ENCODE measurements at regions not wholly inside any gene's neighbourhood (a gene's known extent, or its start where the extent isn't known, plus 50 kb on each side); places are given as distances from the start of the nearest gene placed in this dataset.

DNA sequence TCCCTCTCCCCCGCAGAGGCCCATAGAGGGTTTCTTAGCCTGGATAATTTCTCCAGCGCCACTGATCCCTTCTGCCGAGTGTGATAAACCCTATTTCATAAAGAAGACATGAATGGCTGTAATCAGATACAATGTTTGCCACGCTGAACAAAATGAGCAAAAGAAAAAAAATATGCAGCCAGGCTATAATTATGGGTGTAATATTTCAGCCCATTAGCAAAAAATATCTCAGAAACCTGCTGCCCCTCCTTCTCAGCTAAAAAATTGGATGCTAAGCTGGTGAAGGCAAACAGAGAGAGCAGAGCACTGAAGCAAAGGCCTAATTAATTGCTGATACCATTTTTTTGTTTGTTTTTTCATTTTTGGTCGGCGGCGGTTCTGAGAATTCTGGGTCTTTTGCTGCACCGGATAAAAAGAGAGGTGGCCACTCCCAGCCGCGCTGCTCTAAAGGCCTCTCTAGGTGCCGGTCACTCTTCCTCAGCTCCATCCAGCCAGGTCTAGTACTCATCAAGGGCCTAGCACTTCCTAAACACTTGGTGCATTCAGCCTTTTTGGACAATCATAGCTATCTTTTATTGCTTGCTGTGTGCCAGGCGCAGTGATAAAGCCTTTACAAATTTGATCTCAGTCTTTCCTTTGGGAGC lies 128.7 kb upstream of the TLE3 start:
- DNase-seq (ENCODE audit: low spot score) = no peak

DNA sequence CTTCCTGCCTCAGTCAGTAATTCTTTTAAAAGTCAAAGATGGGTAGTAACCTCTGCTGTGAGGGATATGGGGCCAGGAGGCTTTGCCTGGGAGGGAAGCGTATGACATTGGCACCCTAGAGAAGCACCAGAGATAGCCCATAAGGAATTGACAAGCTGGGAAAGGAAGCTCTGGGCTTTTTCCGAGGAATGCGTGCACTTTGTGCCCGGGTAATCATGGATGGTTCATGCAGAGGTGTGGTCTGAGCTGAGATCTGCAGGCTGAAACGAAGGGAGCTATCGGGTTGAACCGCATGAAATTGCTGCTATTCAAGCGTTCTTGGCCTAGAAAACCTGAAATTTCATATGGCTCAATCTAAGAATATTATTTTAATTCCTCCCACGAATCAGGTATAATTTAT lies 127.7 kb upstream of the TLE3 start:
- DNase-seq (ENCODE audit: low spot score) = no peak

DNA sequence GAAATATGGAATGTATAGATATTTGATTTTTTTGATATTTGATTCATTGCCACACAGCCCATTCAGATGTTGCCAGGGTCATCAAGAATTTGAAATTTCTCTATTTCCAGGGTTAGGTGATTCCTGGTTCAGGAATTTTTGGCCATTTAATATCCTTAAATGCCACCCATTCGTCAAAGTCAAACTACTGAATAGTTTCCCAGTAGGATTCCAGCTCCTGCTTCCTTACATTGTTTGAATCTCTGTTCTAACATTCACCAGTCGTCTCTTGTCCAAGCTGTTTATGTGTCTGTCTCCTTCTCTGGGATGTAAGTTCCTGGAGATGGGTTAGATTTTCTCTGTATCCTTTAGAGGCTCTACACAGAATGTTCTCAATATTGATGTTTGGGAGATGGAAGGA lies 124.9 kb upstream of the TLE3 start:
- no peak for DNase-seq (ENCODE audit: low spot score)

DNA sequence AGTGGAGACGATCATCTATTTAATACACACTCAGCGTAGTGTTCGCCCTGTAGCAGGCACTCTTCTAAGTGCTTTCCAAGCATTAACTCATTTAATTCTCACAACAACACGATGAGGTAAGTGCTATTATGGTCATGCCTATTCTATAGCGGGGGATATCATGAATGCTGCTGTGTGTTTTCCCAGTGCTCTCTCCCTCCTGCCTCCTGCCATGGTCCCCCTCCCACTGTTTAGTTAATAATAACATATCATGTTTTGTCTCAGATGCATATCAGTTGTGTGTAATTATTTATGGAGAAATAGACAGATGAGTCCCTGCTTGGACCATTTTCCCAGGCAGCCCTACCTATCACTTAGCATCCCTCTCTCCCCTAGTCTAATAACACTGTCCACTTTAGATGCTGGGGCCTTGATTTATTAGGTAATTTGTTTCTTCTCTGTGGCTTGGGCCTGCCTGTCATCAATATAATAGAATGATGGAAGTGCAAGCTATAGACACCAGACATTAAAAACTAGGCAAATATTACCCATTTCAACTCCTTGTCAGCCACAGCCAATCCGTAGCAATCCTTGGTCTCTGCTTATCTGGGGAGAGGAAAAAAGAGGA lies 122.9 kb upstream of the TLE3 start:
- DNase-seq (ENCODE audit: low spot score) = no peak

DNA sequence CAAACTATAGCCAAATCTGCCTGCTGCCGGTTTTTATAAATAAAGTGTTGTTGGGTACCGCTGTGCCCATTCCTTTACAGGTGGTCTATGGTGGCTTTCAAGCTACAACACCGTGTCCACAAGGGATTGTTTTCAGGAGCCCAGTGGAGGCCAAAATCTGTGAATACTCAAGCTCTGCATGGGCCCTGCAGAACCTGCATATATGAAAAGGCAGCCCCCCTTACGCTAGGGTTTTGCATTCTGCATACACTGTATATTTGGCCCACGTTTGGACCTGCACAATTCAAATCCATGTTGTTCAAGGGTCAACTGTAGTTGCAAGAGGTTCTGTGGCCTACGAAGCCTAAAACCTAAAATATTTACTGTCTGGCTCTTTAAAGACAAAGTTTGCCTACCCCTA lies 122.2 kb upstream of the TLE3 start:
- DNase-seq (ENCODE audit: low spot score) = no peak

DNA sequence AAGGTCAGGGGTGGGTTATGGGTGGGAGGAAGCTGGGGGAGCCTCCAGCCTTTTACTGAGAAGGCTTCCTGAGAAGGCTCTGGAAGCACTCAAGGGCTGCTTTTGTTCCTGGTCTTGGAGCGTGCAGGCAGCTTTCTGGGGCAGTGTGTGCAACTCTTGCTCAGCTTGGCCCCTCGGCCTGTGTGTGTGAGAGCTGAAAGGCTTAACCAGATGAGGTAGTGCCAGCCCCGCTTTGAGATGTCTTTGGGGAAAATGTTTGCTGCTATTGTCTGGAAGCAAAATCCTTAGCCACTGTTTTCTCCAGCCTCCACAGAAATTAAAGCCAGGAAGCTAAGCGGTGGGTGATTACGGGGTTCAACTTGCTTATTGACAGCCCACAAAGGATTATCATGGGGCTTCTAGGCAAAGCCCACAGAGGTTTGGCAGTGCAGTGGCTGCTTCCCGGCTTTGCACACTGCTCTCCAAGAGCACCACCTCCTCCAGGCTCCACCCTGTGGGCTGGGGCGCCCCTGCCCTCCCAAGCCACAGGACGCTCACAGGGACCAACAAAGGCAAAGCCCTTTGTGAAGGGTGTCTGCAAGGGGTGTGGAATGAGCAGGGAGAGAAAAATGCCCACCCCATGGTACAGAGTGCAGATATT lies 121.7 kb upstream of the TLE3 start:
- no peak for DNase-seq (ENCODE audit: low spot score)

DNA sequence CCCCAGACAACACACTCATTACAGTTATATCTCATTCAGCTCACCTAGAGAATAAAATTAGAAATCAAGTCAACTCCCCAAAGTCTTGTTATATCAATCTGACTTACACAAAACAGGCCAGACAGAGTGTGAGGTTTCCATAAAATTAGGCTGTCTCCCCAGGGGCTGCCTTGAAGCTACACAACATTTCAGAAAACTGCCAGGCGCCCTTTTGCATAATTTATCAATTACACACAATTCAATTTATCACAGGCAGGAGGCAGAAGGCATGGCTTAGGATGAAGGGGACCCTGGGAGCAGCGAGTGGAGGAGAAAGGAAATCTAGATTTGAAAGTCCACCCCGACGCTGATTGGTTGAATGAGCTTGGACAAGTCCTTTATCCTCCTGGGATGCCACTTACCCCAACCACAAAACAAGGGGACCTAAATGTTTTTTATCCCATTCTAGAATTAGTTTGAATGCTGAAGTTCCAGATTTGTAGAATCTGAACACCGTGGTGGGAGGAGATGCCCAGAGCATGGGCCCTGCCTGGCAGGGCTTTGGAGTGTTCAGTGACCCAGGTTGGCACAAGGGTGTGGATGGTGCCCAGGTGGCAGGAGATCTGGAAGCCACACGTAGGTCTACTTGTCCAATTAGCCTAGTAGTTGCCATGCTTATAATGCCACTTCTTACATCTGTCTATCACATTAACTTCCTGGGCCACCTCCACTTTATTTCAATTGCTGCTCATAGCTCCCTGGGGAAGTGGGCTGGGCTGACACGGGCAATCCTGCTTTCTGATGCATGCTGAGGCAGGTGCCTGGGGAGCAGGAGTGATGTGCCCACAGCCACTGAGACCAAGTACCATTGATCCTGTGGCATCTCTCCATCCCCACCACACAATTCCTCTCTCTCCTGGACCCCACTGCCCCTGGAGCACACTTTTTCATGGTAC lies 119.8 kb upstream of the TLE3 start:
- no peak for DNase-seq (ENCODE audit: low spot score)

DNA sequence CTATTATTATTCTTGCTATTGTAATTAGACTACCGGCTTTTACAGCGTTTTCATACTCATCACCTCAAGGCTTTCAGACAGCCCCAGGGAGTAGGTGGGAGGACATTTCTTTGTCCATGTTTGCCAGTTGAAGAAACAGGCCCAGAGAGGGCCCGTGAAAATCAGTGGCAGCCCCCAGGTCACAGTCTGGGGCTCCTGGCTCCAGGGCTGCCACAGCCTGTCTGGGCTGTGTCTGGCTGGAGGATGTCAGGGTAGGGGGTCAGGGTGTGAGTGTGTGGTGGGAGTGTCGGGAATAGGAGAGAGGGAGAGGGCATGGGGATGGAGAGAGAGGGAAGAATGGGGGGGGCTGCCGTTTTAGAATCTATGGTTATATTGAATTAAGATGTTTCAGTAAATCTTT lies 118.2 kb upstream of the TLE3 start:
- DNase-seq (ENCODE audit: low spot score) = no peak

DNA sequence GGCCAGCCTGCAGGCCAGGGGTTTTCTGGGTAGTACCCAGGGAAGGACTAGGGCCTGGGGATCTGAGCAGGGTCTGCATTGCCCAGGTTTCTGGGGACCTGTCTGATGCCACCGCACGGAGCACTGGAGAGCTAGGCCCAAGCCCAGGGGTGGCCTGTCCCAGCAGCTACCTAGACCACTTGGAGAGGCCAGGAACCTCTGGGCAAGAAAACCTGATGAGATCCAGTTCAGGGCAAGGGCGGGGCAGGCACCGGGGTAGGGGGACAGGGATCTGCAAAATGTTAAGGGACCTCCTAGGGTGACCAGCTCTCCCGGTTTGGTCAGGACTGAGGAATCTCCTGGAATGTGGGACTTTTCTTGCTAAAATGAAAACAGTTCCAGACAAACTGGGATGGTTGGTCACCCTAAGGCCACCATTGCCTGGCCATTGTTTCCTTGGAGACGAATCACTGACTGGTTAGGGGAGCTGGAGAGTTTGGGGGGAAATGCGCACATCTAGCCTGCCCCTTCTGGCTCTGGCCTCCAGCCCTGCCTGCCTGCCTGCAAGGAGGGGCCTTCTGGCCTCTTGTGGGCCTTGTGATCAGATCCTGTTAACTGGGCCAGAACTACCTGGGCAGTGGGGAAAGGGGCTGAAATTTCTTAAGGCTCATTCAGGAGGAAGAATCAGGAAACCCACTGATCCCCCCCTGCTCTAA lies 117.4 kb upstream of the TLE3 start:
- no peak for DNase-seq (ENCODE audit: low spot score)

DNA sequence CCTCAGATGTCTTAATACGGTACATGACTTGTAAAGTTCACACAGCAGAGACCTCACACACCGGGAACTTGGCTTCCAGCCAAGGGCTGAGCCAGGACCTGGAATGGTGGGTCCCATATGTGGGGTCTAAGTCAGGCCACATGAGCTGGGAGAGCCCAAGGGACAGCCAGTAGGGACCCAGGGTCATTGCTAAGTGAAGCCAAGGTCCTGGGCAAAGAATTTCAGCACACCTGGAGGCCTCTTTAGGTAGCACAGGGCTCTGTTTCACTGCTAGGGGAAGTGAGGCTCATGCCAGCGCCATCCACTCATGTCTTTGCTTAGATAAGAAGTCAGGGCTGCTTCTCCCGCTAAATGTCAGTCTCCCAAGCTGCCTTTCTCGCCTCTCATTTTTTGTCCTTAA lies 116.6 kb upstream of the TLE3 start:
- DNase-seq (ENCODE audit: low spot score) = no peak

DNA sequence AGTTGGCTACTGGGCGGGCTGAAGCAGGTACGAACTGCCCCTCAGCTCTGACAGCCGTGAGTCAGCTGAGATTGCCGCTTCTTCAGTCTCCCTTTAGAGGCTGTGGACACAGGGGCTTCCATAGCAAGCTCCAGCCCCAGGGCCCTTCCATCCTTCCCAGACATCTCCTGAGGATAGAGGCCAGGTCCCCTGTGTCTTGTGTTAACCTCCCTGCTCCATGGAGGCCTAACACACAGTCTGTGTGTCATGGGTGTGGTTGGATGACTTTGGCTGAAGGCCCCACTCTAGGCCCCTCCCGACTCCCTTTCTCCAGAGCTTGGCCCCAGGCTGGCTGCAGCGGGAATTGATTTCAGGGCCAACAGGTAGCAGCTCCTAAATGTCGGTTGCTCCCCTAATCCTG lies 116.1 kb upstream of the TLE3 start:
- no peak for DNase-seq (ENCODE audit: low spot score)

DNA sequence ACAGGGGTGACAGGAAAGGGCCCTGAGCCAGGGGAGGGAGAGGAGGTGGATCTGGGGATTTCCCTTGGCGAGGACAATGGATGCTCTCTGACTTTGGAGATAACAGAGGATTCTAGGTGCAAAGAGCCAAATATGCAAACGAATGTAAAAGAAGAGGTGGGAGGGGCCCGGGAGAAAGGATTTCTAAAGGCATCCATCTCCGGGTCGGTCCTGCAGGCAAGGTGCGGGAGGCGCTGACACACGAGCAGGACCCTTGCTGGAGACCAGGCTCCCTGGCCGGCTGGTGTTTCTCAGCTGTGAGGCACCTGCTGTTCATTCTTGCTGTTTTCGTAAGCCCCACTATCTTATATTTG lies 115.2 kb upstream of the TLE3 start:
- no peak for DNase-seq (ENCODE audit: low spot score)

DNA sequence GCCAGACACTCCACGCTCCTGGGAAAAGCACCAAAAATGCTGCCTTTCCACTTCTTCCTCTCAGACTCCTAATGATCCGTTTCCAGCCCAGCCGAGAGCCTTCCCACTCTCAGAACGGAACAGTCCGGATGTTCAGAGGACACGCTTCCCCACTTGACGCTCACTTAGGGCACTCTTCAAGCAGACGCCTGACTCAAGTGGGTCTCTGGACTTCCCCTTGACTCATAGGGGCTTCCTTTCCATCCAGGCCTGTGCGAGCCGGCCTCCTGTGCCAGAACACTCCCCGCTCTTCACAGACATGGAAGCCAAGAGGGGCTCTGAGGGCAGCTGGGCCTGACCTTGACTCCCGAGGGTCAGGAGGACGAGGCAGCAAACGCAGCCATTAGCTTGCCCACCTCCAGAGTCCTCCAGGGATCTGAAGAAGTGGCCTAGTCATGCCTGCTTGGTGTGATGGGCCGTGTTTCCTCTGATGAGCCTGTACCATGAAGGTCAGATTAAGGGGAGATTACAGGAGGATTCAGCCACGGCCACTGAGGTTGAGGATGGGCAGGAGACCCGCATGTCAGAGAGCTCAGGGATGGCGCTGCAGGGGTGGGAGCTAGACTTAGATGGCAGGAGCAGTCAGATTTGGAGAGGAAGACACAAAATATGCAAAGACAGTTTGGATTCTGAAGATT lies 114.7 kb upstream of the TLE3 start:
- no peak for DNase-seq (ENCODE audit: low spot score)

DNA sequence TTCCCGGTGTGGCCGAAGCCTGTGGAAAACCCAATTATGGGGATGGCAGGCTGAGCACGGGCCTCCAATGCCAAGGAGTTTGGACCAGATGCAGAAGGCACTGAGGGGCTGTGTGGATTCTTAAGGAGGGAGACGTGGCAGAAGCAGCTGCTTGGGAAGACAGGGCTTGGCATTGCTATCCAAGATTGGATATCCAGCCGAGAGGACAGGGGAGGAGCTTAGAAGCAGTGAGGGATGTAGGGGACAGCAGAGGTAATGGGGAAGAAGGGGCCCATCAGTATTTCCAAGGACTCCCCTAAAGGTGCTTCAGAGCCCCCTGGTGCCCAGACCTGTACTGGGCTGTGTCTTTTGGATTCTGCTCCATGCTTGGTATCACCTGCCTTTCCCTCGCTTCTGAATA lies 112.8 kb upstream of the TLE3 start:
- DNase-seq (ENCODE audit: low spot score) = no peak

DNA sequence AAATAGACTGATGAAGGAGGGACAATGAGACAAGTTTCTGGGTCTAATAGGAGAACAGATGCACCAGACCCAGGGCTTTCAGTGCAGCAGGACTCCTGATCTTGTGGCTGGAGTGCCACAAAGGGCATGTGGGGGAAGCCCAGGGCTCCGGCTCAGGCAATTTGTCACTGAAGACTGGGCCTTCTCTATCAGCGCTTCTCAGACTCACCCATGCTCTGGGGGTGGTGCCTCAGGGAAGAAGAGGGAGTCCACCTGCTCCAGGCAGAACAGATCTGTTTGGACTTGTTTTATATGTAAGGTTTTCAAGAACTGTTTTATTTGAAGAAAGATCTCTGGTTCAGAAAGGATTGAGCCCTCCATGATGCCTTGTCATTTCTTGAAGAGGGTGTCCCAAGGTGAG lies 112.4 kb upstream of the TLE3 start:
- DNase-seq (ENCODE audit: low spot score) = no peak

DNA sequence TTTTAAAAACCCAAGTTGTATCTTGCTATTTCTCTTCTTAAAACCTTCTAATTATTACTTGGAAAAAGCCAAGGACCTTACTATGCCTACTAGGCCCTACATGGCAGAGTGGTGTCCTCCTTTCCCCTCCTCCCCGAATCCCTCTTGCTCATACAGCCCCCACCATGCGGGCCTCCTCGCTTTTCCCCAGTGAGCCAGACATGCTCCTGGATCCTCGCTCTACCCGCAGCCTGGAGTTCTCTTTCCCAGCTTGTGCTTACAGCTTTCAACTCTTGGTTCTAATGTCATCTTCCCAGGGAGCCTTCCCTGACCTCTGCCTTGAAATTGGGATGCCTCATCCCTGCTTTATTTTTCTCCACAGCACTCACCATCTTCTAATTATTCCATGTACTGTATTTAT lies 111.8 kb upstream of the TLE3 start:
- no peak for DNase-seq (ENCODE audit: low spot score)

DNA sequence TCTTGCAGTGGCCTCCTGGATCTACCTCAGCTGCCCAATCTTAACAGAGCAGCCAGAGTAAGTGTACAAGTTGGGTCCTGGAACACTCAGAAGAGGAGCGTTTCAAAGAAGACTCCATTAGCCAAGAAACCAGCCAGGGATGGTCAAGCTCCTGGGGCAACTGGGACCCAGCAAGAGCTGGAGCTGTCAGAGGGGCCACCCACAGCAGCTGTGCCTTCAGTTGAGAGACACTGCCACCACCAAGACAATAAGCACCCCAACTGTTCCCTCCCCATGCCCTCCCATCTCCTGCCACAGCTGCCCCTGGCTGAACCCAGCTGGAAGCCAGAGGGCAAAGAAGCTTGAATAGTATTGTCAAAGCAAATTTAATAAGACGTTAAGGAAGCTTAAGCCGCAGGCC lies 110.6 kb upstream of the TLE3 start:
- DNase-seq (ENCODE audit: low spot score) = no peak

DNA sequence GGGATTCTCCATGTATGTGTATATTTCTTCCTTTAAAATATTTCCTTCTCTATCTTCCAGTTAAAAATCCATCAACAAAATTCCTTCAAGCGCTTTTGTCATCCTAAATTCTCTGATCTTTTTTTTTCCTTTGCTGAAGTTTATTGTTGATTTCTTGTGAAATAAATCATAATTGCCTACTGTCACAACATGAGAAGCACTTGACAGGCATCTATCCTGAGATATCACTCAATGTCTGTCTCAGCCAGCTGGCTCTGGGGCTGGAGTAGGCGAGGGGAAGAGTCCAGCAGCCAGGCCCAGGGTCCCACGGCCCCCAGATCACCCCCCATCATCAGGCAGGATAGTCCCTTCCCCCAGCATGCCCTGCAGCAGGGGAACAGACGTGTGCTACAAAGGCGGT lies 109.0 kb upstream of the TLE3 start:
- DNase-seq (ENCODE audit: low spot score) = no peak

DNA sequence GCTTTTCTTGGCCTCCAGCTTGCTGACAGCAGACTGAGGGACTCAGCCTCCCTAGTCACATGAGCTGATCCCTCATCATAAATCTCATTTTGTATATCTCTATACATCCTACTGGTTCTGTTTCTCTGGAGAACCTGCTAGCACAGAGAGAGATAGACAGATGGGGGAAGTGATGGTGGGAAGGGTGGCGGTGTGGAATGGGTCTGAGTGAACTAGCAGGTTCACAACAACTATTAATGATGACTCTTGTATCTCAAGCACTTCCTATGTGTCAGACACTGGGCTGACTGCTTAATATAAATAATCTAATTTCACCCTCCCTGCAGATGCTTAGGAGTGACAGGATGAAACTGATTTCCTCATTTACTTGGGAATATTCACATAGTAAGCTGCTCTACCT lies 106.9 kb upstream of the TLE3 start:
- no peak for DNase-seq (ENCODE audit: low spot score)

DNA sequence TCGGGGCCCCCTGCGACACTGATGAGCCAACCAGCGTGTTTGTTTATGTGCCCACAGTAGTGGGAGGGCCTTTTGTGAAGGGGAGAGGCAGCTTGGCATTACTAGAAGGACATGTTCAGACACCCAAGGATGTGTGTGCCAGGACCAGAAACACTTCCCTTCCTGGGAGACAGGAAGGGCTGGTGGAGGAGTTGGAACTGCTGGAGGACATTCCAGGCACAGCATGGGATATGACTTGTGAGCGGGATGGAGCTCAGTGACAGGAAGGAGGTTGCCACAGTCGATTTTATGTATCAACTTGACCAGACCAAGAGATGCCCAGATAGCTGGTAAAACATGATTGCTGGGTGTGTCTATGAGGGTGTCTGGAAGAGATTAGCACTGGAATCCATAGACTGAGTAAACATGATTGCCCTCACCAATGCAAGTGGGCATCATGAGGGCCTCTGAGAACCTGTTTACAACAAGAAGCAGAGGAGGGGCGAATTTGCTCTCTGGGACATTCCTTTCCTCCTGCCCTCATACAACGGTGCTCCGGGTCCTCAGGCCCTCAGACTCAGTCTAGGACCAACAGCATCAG lies 106.4 kb upstream of the TLE3 start:
- peak; percentile 1 for DNase-seq (ENCODE audit: low spot score)

DNA sequence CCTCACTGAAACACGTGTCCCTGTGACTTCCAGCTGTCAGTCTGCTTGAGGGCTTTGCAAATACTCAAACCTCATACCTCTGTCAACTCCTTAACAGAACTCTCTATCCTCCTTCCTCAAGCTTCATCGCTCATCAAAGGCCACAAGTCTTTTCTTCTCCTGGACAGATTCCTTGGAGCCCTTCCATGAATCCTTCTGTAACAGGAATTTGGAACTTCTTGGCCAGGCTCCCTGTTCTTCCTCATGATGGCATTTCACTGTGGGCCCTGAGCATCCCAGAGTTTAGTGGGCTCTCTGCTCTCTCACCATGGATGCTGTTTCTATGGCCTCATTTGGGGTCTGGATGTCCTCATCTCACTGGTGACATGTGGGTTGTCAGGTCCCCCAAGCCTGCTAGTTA lies 105.0 kb upstream of the TLE3 start:
- DNase-seq (ENCODE audit: low spot score) = no peak

DNA sequence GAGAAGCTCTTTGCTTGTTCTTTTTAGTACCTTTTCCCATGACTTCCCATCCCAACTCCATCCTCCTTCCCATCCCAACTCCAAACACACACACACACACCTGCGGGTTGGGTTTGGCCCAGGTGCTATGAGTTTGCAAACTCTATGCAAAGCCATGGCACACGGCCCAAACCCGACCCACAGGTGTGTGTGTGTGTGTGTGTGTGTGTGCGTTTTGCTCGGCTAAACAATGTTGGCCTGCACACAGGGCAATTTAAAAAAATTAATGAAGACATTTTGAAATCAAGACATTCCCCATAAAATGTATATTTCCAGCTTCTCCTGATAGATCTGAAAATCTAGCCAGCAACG lies 103.7 kb upstream of the TLE3 start:
- no peak for DNase-seq (ENCODE audit: low spot score)
